Neuronal stem cell (in vitro differentiated cells): ENCODE measurements at regions not wholly inside any gene's neighbourhood (a gene's known extent, or its start where the extent isn't known, plus 50 kb on each side); places are given as distances from the start of the nearest gene placed in this dataset.

ENCODE experiments used
- DNase-seq: peaks from one replicate; pipeline ENCODE4 v3.0.0-alpha.2; 2013; ENCODE audit warnings: low spot score
- H2AFZ ChIP-seq: one replicate; pipeline ENCODE4 v1.6.1; 2013; ENCODE audit warnings: mild to moderate bottlenecking, low read length, inconsistent platforms
- H2AK5ac ChIP-seq: 2 replicates; pipeline ENCODE4 v1.6.1; 2013; ENCODE audit warnings: low read depth, mild to moderate bottlenecking, inconsistent platforms, low read length, moderate library complexity, mixed read lengths
- H2BK120ac ChIP-seq: 2 replicates; pipeline ENCODE4 v1.6.1; 2013; ENCODE audit warnings: low read depth, mild to moderate bottlenecking, inconsistent platforms, low read length, moderate library complexity, mixed read lengths
- H2BK12ac ChIP-seq: one replicate; pipeline ENCODE4 v1.6.1; 2013; ENCODE audit warnings: low read length, inconsistent platforms
- H2BK15ac ChIP-seq: 2 replicates; pipeline ENCODE4 v1.6.1; 2013; ENCODE audit warnings: mild to moderate bottlenecking, low read length, inconsistent platforms, mixed read lengths
- H2BK5ac ChIP-seq: one replicate; pipeline ENCODE4 v1.6.1; 2013; ENCODE audit warnings: inconsistent platforms, mild to moderate bottlenecking, low read length, moderate library complexity
- H3K14ac ChIP-seq: one replicate; pipeline ENCODE4 v1.6.1; 2013; ENCODE audit warnings: low read length, inconsistent platforms
- H3K18ac ChIP-seq: 2 replicates; pipeline ENCODE4 v1.6.1; 2013; ENCODE audit warnings: low read length, inconsistent platforms
- H3K23ac ChIP-seq: 2 replicates; pipeline ENCODE4 v1.6.1; 2013; ENCODE audit warnings: low read depth, mild to moderate bottlenecking, mixed read lengths, low read length, inconsistent platforms; ENCODE audit not compliant: poor library complexity
- H3K27ac ChIP-seq: replicated peaks from 3 replicates; pipeline ENCODE4 v1.5.1; 2013; ENCODE audit warnings: low read length, inconsistent platforms
- H3K27me3 ChIP-seq, 3 experiments: 2 replicates each; pipeline ENCODE4 v1.6.1; 2013; ENCODE audit warnings: low read length in 3 of 3, mild to moderate bottlenecking in 2 of 3, inconsistent platforms in 1 of 3, low read depth in 1 of 3, mixed read lengths in 1 of 3, moderate library complexity in 1 of 3; ENCODE audit not compliant: control insufficient read depth in 3 of 3, insufficient read depth in 3 of 3
- H3K36me3 ChIP-seq, 2 donors: replicated peaks in 1 of 2; 2 replicates each; pipeline ENCODE4 v1.6.1; 2013; ENCODE audit warnings: low read length in 2 of 2; ENCODE audit not compliant: control insufficient read depth in 2 of 2, insufficient read depth in 2 of 2
- H3K4ac ChIP-seq: 2 replicates; pipeline ENCODE4 v1.6.1; 2013; ENCODE audit warnings: inconsistent platforms, mild to moderate bottlenecking, low read length, moderate library complexity
- H3K4me1 ChIP-seq, 2 donors: 1 replicate in 1 of 2; 2 replicates in 1 of 2; pipeline ENCODE4 v1.6.1; 2013; ENCODE audit warnings: low read length in 2 of 2, low read depth in 1 of 2; ENCODE audit not compliant: control insufficient read depth in 2 of 2, insufficient read depth in 1 of 2
- H3K4me2 ChIP-seq: one replicate; pipeline ENCODE4 v1.6.1; 2013; ENCODE audit warnings: mild to moderate bottlenecking, low read length, inconsistent platforms; ENCODE audit not compliant: insufficient read depth, poor library complexity, severe bottlenecking
- H3K4me3 ChIP-seq, 2 donors: 2 replicates each; pipeline ENCODE4 v1.5.1; 2013; ENCODE audit warnings: low read length in 2 of 2, mild to moderate bottlenecking in 2 of 2, inconsistent platforms in 1 of 2, moderate library complexity in 1 of 2
- H3K79me1 ChIP-seq: one replicate; pipeline ENCODE4 v1.6.1; 2013; ENCODE audit warnings: low read depth, mild to moderate bottlenecking, inconsistent platforms, low read length, moderate library complexity
- H3K9ac ChIP-seq: one replicate; pipeline ENCODE4 v1.6.1; 2013; ENCODE audit warnings: mild to moderate bottlenecking, low read depth, low read length, inconsistent platforms; ENCODE audit not compliant: poor library complexity
- H3K9me3 ChIP-seq, 2 donors: replicated peaks in 1 of 2; 2 replicates each; pipeline versions ENCODE3 to v1.6.1; 2013; ENCODE audit warnings: low read length in 2 of 2, mild to moderate bottlenecking in 2 of 2, inconsistent platforms in 1 of 2, low read depth in 1 of 2, mixed read lengths in 1 of 2, moderate library complexity in 1 of 2; ENCODE audit not compliant: control insufficient read depth in 2 of 2, insufficient read depth in 1 of 2
- H4K8ac ChIP-seq: one replicate; pipeline ENCODE4 v1.6.1; 2013; ENCODE audit warnings: low read depth, mild to moderate bottlenecking, inconsistent platforms, low read length, moderate library complexity
- H4K91ac ChIP-seq: one replicate; pipeline ENCODE4 v1.6.1; 2013; ENCODE audit warnings: low read length, low read depth, mild to moderate bottlenecking, inconsistent platforms; ENCODE audit not compliant: poor library complexity
- WGBS, 2 donors: extraction: QIAGEN DNeasy Blood & Tissue Kit; methylation state at CpG; one replicate each; pipeline ENCODE4 v1.1.7; 2013; ENCODE audit warnings: missing lambda C conversion rate in 2 of 2, mixed read lengths in 1 of 2; ENCODE audit not compliant: insufficient read length in 2 of 2, insufficient replicate concordance in 1 of 2; ENCODE audit errors: extremely low coverage in 2 of 2; 5-methylcytosine and 5-hydroxymethylcytosine counted together

DNA sequence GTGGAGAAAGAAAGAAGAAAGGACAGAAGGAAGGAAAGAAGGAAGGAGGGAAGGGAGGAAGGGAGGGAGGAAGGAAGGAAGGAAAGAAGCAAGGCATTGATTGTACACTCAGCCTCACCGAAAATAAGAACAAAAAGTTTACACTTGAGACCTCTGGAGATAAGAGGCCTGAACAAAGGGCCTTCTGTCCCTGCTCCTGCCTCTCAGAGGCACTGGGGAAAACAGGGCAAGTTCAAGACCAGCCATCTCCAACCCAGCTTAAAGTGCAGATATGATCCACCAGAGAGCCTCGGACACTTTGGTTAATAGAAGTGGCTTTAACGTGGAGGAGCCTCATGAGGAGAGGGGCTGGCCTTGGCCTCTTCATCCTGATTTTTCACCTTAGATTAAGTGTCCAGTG, 582.9 kb upstream of the PPP2R3A start:
- Histone ChIP-seq H3K4ac (no peak overlapping the region), H3K23ac (no peak overlapping the region), H2BK5ac (no peak overlapping the region), H2BK120ac (no peak overlapping the region), H3K4me1 (no peaks in the 10 kb centered on the region), H2AK5ac (no peak overlapping the region), H3K36me3 (no peaks in the 10 kb centered on the region), H3K9ac (no peak overlapping the region), H2AFZ (no peak overlapping the region), H3K4me3 (no peak overlapping the region), H3K79me1 (no peaks in the 10 kb centered on the region), H3K4me2 (no peak overlapping the region), H3K9me3 (no peaks in the 10 kb centered on the region), H3K18ac (no peak overlapping the region), H2BK15ac (no peak overlapping the region), H3K27ac (no peak overlapping the region), H2BK12ac (no peak overlapping the region), H3K27me3 (no peaks in the 10 kb centered on the region), H4K8ac (no peak overlapping the region), H3K14ac (peak overlapping the region; percentile 40), H4K91ac (no peak overlapping the region)
- DNase-seq: no peak
- WGBS, 2 donors: no CpG with 5 or more reads among the region's 3 CpGs

DNA sequence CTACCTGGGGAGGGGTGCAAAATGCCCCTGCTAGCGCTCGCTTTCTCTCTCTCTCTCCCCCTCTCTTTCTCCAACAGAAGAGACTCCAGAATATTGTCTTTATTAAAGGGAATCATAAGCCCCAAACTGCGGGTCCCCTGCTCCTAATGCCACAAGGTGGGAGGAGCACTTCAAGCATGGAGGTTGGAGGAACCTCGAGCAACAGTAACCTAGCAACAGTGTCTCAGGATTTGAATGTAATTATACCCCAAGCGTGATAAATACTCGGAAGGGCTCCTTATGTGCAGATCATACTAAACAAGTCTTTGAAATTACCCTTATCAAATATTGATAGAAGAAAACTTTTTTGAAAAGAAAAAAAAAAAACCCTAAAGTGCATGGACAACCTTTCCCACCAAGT, 582.2 kb upstream of the PPP2R3A start:
- H2BK12ac ChIP-seq: no peak overlapping the region
- H3K4me1 ChIP-seq: no peaks in the 10 kb centered on the region
- H4K8ac ChIP-seq: no peak overlapping the region
- no peaks in the 10 kb centered on the region for H3K79me1 ChIP-seq
- no peak overlapping the region for H2BK120ac ChIP-seq
- no peak overlapping the region for H2AFZ ChIP-seq
- H2AK5ac ChIP-seq: no peak overlapping the region
- H3K23ac ChIP-seq: no peak overlapping the region
- DNase-seq: no peak
- no peak overlapping the region for H3K27ac ChIP-seq
- H2BK5ac ChIP-seq: no peak overlapping the region
- H3K18ac ChIP-seq: no peak overlapping the region
- H3K14ac ChIP-seq: no peak overlapping the region
- H3K4me3 ChIP-seq: no peak overlapping the region
- no peak overlapping the region for H3K4me2 ChIP-seq
- no peak overlapping the region for H2BK15ac ChIP-seq
- no peak overlapping the region for H4K91ac ChIP-seq
- H3K9me3 ChIP-seq: no peaks in the 10 kb centered on the region
- no peaks in the 10 kb centered on the region for H3K36me3 ChIP-seq
- H3K4ac ChIP-seq: no peak overlapping the region
- H3K9ac ChIP-seq: no peak overlapping the region
- H3K27me3 ChIP-seq: no peaks in the 10 kb centered on the region
- no CpG with 5 or more reads among the region's 6 CpGs for whole genome bisulfite sequencing, 2 donors

DNA sequence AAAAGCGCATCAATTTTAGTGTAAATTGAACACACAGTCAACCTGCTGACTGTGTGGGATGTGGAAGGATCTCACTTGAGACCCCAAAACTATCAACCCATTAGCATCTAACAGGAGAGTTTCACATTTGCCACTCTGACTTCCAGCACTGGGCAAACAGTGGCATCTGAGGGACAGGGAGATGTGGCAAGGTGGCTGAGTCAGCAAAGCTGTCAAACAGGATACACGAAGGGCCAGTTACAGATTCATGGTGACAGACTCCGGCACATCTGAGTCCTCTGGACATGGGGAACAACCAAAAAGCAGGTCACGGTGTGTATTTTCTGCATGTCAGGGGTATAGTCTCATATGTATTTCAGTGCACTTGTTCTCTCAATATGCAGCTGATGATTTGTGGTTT, 573.4 kb upstream of the PPP2R3A start:
- peaks cover 0 to 7% of the 10 kb centered on the region in 2 donors for H3K9me3 ChIP-seq
- H2BK12ac ChIP-seq: no peak overlapping the region
- no peak overlapping the region for H2BK120ac ChIP-seq
- H2BK15ac ChIP-seq: no peak overlapping the region
- H2BK5ac ChIP-seq: no peak overlapping the region
- no peak overlapping the region for H4K91ac ChIP-seq
- no peak overlapping the region for H3K27ac ChIP-seq
- H3K79me1 ChIP-seq: no peaks in the 10 kb centered on the region
- H3K4me3 ChIP-seq: no peak overlapping the region
- no peaks in the 10 kb centered on the region for H3K36me3 ChIP-seq
- H3K14ac ChIP-seq: no peak overlapping the region
- H3K18ac ChIP-seq: no peak overlapping the region
- no peak overlapping the region for H4K8ac ChIP-seq
- no peak overlapping the region for H3K4me2 ChIP-seq
- no CpG with 5 or more reads among the region's 4 CpGs for WGBS, 2 donors
- no peak overlapping the region for H3K9ac ChIP-seq
- no peak overlapping the region for H2AK5ac ChIP-seq
- DNase-seq: no peak
- H2AFZ ChIP-seq: no peak overlapping the region
- H3K4ac ChIP-seq: no peak overlapping the region
- no peaks in the 10 kb centered on the region for H3K27me3 ChIP-seq
- H3K23ac ChIP-seq: no peak overlapping the region
- peaks cover 0 to 2% of the 10 kb centered on the region in 2 donors for H3K4me1 ChIP-seq

DNA sequence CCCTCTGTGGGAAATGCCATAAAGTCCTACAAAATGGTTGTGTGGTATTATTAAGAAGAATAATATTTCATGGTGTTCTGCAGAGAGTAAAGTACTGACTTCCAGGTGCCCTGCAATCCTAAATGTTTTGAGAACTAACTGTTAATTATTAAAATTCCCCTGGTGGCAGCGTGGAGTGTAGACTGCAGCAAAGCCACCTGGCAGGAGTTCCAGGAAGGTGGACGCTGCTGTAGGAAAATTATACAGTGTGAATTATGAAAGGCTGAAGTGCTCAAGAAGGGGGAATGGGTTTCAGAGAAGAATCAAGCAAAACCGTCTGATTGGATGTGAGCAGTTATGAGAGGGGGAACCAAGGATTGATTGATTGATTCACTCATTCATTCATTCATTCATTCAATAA, 572.4 kb upstream of the PPP2R3A start:
- no peaks in the 10 kb centered on the region for H3K27me3 ChIP-seq
- H2BK12ac ChIP-seq: no peak overlapping the region
- no peak overlapping the region for H3K23ac ChIP-seq
- H2BK15ac ChIP-seq: no peak overlapping the region
- H2AK5ac ChIP-seq: no peak overlapping the region
- H3K18ac ChIP-seq: no peak overlapping the region
- WGBS, 2 donors: no CpG with 5 or more reads among the region's 3 CpGs
- H3K4me1 ChIP-seq: peaks cover 0 to 2% of the 10 kb centered on the region in 2 donors
- no peak overlapping the region for H4K8ac ChIP-seq
- no peak overlapping the region for H3K4me3 ChIP-seq
- no peak overlapping the region for H2BK5ac ChIP-seq
- no peak overlapping the region for H2AFZ ChIP-seq
- H3K27ac ChIP-seq: no peak overlapping the region
- no peaks in the 10 kb centered on the region for H3K79me1 ChIP-seq
- no peak overlapping the region for H3K14ac ChIP-seq
- H3K4me2 ChIP-seq: no peak overlapping the region
- H3K36me3 ChIP-seq: no peaks in the 10 kb centered on the region
- no peak overlapping the region for H2BK120ac ChIP-seq
- no peak overlapping the region for H3K4ac ChIP-seq
- H3K9me3 ChIP-seq: peaks cover 0 to 7% of the 10 kb centered on the region in 2 donors
- no peak overlapping the region for H4K91ac ChIP-seq
- DNase-seq: no peak
- no peak overlapping the region for H3K9ac ChIP-seq
